Glomerular visceral epithelial cell (primary cell): ENCODE measurements at regions not wholly inside any gene's neighbourhood (a gene's known extent, or its start where the extent isn't known, plus 50 kb on each side); places are given as distances from the start of the nearest gene placed in this dataset.

ENCODE experiments used
- DNase-seq: peaks from one replicate; pipeline ENCODE4 v3.0.0-alpha.2; 2016; ENCODE audit errors: extremely low spot score

DNA sequence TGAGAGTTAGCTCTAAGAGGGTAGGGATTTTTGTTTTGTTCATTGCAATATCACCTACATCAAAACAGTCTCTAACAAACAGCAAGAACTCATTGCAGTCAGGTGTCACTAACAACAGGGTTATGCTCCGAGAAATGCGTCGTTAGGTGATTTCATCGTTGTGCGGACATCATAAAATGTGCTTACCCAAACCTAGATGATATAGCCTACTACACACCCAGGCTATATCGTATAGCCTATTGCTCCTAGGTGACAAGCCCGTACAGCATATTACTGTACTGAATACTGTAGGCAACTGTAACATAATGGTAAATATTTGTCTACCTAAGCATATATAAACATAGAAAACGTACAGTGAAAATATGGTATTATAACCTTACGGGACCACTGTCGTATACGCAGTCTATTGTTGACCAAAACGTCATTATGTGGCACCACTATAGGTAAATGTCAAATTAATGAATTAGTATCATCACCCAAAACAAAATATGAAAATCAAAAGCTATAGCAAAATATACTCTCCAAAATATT is 49.9 kb upstream of the TAB2 start:
- no peak for DNase-seq
